GM19452 (cell line): ENCODE measurements at regions not wholly inside any gene's neighbourhood (a gene's known extent, or its start where the extent isn't known, plus 50 kb on each side); places are given as distances from the start of the nearest gene placed in this dataset.
"Not testable (repeated sequence)": the region's sequence is repeated elsewhere in the genome, so short reads cannot be mapped to it uniquely, and the experiment has no call there.

Experiments
- ATAC-seq: cut with Tn5 transposase; IDR thresholded peaks from one replicate; pipeline ENCODE4 v1.9.1; 2021; ENCODE audit not compliant: unreplicated experiment

DNA sequence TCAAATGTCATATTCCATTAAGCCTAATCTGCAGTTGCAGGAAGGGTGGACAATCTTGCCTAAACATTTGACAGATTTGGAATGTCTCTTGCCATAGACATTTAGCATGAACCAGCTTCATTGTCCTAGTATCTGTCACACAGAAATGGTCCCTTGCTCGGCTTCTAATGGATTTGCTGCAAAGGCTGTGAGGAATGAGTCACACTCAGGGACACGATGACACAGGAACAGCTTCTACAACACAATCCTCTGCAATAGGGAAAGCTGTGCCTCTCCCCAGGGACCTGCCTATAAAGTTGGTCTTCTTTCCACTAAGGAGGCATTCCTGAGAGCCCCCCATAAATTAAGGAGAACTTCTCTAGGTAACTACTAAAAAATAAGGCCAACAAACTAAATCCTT, 155.1 kb upstream of the L3MBTL4 start:
- ATAC-seq, result no peak

DNA sequence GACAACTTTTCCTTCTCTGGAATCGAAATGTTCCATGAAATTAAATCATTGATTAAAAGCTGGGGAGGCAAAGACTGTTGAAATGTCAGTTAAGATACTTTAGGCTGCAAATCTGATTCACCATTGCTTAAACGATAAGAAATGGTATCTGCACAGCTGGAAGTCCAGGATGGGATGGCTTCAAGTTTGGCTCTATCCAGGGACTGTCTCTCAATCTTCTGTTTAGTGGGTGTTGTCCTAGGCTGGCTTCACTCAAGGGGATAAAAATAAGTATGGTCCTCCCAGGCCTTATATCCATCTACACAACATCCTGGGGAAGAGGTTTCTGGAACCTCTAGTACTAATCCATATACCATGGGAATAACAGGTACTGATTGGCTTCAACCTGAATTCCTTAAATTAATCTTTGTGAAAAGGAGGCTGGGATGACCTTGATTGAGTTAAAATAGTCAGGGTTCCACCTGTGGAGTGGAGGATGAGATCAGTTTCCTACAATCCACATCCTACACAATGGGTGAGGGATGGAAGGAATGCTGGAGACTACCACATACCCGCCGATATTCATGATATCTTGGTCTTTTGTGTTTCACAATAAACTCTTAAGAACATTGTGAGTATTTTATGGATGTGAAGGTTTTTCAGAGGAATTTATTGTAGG, 156.0 kb upstream of the L3MBTL4 start:
- ATAC-seq, result no peak

DNA sequence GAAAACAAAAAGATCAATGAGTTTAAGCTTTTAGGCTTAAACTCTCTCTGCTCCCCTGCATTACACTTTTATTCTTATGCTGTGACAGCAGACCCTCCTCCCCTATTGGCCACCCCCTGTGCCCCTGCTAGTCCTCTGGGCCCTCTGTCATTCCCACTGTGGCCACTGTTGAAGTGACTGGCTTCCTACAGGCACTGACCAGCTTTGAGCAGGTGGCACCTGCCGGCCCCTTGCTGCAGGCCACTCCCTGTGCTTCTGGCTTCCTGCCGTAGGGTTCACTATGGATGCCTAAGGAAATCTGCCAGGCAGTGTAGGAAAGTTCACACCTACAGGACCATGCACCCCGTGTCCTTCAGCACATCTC, 156.5 kb upstream of the L3MBTL4 start:
- ATAC-seq, result no peak

DNA sequence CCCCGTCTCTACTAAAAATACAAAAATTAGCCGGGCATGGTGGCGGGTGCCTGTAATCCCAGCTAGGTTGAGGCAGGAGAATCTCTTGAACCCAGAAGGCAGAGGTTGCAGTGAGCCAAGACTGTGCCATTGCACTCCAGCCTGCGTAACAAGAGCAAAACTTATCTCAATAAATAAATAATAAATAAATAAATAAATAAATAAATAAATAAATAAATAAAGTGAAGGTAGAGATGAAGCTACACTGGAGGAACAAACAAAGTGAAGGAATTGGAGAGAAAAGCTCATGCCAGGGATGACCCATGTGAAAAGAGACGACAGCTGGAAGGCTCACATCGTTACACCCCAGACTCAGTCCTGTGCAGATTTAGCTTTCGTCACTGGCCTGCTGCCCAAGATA, 157.3 kb upstream of the ARHGAP28 start:
- not testable (repeated sequence) for ATAC-seq

DNA sequence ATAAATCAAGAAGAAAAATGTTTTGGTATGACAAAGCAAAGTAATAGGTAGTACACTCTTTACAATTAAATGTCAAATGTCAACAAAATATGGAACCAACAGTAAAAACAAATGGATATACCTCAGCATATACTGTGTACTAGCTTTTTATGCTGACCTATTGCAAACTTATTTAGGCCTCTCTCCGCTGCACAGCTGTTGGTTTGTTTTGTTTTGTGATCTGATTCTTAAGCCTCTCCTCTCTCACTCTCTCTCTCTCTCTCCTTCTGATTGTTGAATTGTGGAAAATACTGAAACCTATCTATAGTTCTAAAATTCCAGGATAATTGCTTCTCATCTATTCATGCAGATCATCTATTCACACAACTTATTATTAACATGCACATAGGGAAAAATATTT, 154.9 kb upstream of the ARHGAP28 start:
- ATAC-seq, result no peak

DNA sequence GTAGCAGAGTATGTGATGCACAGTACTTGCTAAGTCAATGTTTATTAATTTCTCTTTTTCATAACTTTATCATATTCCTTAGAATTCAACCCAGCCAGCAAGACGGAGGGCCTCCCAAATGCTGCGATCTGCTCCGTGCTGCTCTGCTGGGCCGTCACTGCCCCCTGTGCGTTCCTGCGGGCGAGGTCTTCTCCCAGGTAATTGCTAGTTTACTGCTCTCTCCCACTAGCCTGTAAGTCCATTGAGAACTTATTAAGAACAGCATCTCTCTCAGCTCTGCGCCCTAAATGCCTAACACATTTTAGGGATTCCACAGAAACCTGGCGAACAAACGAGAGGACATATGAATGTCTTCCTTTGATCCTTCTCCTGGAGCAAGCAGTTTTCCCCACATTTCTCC, 153.6 kb upstream of the ARHGAP28 start:
- ATAC-seq, result no peak

DNA sequence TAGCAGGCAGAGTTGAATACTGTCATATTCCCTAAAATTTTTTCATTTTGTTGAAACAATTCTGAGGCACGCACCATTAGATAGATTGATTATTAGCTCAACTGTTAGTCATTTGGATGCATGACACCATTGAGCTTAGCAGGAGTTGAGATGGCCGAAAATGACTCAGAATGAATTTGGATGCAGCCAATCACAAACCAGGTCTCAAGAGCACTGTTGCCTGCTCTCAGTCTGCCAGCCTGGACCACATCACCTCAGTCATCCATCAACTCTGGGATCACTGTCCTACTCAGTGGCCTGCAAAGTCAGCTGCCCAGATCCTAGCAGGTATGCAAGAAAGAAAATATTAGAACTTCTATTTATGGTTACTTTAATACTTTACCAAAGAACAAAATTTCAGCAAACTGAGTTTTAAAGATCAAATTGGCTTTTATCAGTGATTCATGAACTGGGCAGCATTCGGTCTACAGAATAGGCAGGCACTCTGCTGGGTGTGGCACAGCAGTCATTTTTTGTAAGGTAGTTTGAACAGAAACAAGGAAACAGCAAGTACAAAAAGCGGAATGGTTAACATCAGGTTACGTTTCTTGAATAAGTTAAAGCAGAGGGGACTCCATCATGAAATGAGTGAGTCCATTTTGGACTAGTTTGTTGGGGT, 152.7 kb upstream of the ARHGAP28 start:
- no peak for ATAC-seq

DNA sequence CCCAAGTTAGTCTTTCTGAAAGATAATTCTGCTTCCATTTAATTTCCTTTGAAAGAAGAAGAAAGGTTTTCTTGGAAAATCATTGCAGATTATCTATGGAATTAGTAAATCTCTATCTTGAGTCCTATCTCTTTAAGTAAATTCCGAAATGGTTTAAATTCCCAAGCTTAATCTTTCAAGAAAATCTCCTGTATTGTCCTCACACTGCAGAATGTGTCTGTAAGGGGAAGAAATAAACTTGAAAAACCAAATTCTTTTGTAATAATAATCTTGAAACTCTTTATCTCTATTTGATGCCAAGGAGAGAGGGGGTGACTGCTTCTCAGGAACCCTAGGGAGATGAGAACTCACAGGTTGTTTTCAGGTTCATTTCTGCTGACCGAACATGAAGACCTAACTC, 150.8 kb upstream of the ARHGAP28 start:
- ATAC-seq, result no peak

DNA sequence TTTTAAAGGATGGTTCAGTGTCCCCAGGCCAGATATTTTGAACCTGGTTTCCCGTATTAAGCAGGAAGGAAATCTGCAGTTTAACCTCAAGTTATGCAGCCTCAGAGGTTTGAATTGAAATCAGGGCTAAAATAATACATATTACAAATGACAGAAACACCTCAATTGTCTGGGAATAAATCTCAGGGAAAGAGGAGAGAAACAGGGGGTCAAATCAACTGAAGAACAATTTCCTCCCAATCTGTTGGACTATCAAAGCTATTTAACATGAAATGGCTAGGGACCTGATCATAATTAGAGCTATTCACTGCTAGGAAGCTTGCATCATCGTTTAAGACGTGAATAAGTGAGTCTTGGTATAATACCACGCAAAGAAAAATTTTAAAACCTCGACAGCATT, 150.0 kb upstream of the ARHGAP28 start:
- no peak for ATAC-seq

DNA sequence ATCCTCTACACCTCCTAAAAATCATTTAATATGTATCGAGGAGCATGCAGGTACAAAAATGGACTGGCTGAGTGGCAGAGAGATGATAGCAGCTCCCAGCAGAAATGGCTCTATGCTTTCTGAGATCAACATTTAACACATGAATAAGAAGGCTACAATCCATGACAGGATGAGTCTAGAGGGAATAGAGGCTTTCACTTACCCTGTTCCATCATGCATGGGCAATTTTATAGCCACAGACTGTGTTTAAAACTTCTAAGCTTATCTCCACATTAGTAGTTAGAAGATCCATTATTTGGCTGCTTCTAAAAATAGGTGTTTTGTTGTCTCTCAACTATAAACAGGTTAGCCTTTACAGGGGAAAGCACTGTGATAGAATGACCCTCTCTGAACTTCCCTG, 149.1 kb upstream of the ARHGAP28 start:
- no peak for ATAC-seq

DNA sequence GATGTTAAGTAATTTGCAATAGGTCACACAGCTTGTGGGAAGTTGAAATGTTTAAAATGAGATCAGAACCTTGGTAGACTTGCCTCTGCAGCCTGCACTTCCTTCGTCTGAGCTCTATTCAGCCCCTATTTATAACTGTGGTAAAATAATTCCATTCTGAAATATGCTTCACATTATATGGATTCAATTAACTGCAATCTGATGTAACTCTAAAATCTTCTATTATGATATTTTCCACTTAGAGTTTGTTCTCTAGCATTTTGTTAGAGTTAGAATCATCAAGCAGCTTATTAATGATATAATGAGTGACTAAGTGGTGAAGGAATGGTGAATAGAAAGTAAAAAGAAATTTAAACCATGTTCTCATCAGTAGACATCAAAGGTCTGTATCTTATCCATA, 139.6 kb upstream of the ARHGAP28 start:
- no peak for ATAC-seq

DNA sequence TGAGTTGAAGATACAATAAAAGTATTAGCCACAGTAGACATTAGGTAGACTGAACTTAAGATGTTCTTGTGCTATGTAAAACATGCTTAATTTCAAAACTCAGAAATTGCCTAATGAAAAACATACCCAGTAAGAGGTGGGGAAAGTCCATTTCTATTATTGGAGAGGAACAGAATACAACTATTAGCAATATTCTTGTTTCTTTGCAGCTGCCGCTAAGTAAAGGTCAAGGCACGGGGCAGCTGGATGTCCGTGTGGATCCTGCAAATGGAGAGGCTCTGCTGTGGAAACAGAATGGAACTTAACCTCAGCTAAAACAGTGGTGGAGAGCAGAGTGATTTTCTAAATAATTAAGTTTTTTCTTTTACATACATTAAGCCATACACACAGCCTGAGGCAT, 139.2 kb upstream of the ARHGAP28 start:
- ATAC-seq, result no peak

DNA sequence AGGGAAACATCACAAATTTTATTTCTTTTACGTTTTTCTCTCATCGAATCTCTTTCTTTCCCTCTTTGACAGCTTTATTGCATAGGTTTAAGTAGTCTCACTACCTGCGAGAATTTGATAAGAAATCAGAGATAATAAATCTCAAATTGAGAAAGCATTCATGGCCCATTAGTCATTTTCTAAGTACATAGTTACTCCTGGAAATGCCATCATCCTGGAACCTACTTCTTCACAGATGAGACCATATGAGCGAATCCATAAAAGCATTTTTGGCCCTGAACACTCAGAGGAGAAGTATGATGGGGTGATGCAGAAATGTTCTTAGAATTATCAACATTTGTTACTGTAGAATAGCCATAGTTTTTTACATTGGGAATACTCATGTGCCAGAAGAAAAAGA, 138.0 kb upstream of the ARHGAP28 start:
- ATAC-seq, result no peak

DNA sequence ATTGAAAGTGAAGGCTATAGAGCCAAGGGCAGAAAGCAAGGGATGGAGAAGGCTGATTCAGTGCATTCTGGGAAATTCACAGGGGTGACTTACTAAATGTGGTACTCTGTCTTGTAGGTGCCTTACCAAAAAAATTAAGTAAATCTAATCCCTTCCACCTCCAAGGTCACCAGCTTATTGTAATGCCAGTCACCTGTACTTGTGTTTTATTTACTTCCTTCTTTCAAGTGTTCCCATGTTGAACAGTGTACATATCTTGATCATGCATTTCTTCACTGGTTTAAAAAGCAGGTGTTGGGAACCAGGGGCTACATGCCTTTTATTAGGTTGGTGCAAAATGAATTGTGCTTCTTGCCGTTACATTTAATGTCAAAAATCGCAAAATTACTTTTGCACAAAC, 137.0 kb upstream of the ARHGAP28 start:
- no peak for ATAC-seq

DNA sequence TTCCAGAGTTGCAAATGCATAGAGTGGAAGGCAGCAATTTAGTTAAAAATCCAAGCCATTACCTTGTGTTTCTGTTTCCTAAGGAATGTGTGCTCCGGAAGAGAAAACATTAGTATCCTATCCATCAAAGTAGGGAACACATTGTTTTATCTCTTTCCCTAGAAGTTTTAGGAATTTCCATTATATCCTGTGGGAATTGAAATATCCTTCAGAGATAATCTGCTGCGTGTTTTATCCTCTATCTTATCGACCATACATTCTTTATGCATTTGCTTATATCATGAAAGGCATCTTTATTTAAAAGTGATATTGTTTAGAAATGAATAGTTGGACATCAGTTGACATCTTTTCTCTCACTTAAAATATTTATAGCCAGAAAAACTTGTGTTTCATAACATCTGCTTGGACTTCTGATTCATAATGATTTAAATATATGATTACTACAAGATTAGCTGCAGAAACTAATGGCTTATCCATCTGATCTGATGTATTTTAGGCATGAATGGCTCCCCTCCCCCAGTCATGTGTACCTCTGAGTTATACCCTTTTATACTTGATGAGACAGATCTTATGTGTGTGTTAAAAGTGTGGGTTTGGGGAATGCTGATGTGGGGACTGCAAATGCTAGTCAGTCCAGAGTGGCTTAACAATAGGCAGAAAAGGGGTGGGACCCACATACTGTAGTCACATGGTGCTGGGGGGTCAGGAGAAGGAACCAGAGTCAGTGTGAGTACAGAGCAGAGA, 136.2 kb upstream of the ARHGAP28 start:
- ATAC-seq, result no peak

DNA sequence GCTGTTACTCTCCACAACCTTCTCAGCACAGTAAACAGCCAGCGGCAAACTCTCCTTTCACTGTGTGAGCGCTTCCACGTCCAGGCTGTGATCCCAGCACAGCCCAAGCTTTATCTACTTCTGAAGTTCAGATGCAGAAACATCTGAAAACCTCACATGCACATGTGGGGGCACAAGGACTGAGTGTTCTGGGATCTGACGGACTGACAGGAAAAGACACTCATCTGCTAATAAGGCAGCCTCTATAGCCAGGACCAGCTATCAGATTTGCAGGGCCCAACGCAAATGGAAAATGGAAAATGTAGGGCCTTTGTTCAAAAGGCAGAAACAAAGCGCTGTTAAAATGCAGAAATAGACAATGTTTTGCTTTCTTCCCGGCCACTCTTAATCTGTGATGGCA, 133.8 kb upstream of the ARHGAP28 start:
- no peak for ATAC-seq

DNA sequence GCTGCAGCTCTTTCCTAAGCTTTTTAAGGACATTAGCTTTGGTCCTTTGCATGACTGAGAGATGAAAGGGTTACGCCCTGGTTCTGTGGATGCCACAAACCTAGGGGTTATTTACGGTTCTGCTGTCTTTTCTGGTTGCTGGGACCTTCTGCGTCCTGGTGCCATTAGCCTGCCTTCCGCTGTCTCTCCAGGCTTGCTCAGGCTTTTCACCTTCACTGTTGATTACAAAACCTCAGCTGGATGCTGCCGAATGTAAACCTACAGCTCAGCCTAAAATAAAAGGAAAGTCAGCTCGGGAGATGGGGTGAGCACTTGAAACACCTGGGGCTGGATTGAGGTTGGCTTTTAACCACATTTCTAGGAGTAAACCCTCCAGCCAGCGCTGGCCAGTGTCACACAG, 130.9 kb upstream of the ARHGAP28 start:
- no peak for ATAC-seq

DNA sequence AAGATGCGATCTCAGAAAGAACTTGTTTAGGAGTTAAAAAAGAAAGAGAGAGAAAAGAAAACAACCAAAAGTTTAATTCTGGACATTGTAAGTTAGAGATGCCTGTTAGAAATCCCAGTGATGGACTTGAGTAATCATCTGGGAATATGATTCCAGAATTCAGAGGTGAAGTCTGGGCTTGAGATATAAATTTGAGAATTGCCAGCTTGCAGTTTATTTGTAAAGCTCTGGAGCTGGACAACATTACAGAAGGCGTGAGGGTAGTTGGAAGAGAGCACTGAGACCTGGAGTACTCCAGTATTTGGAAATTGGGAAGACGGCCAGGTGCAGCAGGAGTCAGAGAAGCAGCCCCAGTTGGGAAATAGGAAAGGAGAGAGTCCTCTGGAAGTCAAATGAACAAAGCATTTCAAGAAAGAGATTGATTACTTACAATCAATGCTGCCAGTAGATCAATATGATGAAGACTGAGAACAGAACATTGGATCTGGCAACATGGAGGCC, 128.8 kb upstream of the ARHGAP28 start:
- no peak for ATAC-seq

DNA sequence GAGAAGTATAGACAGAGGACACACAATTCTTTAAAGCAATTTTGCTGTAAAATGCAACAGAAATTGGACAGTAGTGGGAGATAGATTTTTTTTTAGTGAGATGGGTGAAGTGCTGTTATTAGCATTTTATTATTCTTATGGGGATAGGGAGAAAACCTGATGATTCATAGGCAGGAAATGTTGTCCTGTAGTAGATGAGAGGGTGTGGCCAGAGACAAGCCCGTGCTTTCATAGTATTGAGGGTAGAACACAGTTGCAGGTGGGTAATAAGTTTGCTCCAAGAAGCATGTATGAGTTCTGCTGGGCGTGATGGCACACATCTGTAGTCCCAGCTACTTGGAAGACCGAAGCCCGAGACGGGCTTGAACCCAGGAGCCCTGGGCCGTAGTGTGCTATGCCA, 128.3 kb upstream of the ARHGAP28 start:
- no peak for ATAC-seq

DNA sequence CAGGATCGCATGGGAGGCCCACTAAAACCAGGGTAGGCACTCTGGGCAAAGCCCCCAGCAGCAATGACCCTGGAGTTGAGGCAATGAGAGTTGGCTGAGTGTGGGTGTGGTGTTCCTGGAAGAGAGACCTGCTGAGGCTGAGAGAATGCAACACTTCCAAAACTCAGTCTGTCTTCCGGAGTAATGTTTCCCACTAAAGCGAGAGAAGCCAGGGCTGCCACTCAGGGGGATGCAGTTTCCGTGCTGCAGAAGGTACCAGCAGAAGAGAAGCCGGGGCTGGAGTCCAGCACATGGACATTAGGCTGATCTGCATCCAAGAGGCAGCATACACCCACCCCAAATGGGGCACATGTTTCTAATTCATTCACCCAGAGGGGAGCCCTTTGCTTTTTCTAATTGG, 127.2 kb upstream of the ARHGAP28 start:
- no peak for ATAC-seq

DNA sequence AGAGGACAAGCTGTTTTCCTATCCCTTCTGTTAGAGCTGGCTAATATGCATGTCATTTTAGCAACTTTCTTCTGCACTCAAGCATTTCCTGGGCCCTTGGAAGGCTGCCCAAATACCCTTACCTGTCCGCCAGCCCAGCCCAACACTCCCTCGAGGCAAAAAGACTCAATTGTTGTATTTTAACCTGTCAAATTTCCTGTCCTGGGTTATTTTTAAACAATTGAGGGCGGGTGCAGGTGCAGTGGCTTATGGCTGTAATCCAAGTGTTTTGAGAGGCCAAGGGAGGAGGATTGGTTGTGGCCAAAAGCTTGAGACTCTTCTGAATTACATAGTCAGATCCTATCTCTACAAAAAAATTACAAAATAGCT, 125.0 kb upstream of the ARHGAP28 start:
- ATAC-seq, result no peak

DNA sequence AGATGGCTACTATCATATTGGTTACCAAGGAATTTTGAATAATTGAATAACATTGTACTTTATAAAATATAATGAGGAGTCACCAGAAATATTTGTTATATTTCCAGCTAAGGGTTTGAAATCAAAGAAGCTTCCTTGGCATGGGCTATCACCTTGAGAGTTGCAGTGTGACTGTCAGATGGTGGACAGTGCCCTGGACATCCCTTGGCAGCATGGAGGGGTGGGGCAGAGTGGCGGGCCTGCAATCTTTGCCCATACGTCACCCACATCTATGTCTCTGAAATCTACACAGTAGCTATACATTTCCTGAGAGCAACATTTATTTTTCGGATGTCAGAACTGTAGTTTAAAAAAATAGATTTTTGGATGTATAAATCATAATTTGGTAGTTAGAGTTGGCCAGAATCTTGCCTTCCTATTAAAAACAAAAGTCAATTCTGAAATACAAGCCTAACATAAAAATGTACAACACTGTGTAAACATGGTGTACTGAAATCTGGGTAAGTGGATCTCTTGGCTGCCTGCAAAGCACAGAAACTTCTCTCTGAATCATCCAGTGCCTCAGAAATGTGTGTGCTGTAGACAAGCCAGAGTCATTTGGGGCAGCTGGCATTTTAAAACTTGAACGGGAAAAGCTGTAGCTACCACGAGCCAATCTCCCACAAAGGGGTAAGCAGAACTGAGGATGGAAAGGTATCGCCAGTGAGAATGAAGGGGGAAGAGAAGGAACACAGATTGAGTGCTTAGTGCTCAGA, 124.2 kb upstream of the ARHGAP28 start:
- ATAC-seq, result no peak
